OCI-LY1 (cell line): ENCODE measurements at regions not wholly inside any gene's neighbourhood (a gene's known extent, or its start where the extent isn't known, plus 50 kb on each side); places are given as distances from the start of the nearest gene placed in this dataset.

Experiments used
- H2AFZ ChIP-seq: fragments of 200-600 bp; sonication (generic), shearing (Covaris generic); 2 replicates; pipeline ENCODE4 v1.6.0; 2014; ENCODE audit warnings: antibody characterized with exemption, mild to moderate bottlenecking, low read length
- H3F3A ChIP-seq: fragments of 200-600 bp; sonication (generic), shearing (Covaris generic); 2 replicates; pipeline ENCODE4 v1.6.0; 2014; ENCODE audit warnings: mild to moderate bottlenecking, antibody characterized with exemption, low read length, moderate library complexity; ENCODE audit not compliant: insufficient read depth
- H3K27ac ChIP-seq: fragments of 200-600 bp; sonication (generic); 2 replicates; pipeline ENCODE4 v1.5.1; 2014; ENCODE audit warnings: low read length, mixed run types, mild to moderate bottlenecking, low read depth; ENCODE audit not compliant: poor library complexity, severe bottlenecking
- H3K27me3 ChIP-seq: fragments of 200-600 bp; sonication (generic); 2 replicates; pipeline ENCODE4 v1.6.0; 2014; ENCODE audit warnings: antibody characterized with exemption, mild to moderate bottlenecking, low read length, moderate library complexity; ENCODE audit not compliant: insufficient read depth
- H3K36me3 ChIP-seq: fragments of 200-600 bp; sonication (generic); 2 replicates; pipeline ENCODE4 v1.6.1; 2014; ENCODE audit warnings: mild to moderate bottlenecking, antibody characterized with exemption, low read length, moderate library complexity, mixed read lengths; ENCODE audit not compliant: insufficient read depth
- H3K4me1 ChIP-seq: fragments of 200-600 bp; sonication (generic); 2 replicates; pipeline ENCODE4 v1.5.1; 2014; ENCODE audit warnings: mild to moderate bottlenecking, low read length, moderate library complexity; ENCODE audit not compliant: insufficient read depth, severe bottlenecking
- H3K4me2 ChIP-seq: fragments of 200-600 bp; sonication (generic), shearing (Covaris generic); 2 replicates; pipeline ENCODE4 v1.6.1; 2014; ENCODE audit warnings: low read length
- H3K4me3 ChIP-seq: fragments of 200-600 bp; sonication (generic); 2 replicates; pipeline ENCODE4 v1.5.1; 2014; ENCODE audit warnings: low read length, low read depth, mild to moderate bottlenecking, mixed read lengths; ENCODE audit not compliant: poor library complexity, severe bottlenecking
- H3K79me2 ChIP-seq: fragments of 200-600 bp; shearing (Covaris generic); 2 replicates; pipeline ENCODE4 v1.6.1; 2016; ENCODE audit warnings: mixed run types, low read length, mixed read lengths; ENCODE audit not compliant: insufficient read depth
- H3K9ac ChIP-seq: fragments of 200-600 bp; sonication (generic), shearing (Covaris generic); 2 replicates; pipeline ENCODE4 v1.6.1; 2014; ENCODE audit warnings: mild to moderate bottlenecking, low read length, mixed read lengths
- H3K9me2 ChIP-seq: fragments of 200-600 bp; sonication (generic), shearing (Covaris generic); 2 replicates; pipeline ENCODE4 v1.6.1; 2014; ENCODE audit warnings: low read depth, mild to moderate bottlenecking, low read length, mixed read lengths
- H3K9me3 ChIP-seq: fragments of 200-600 bp; shearing (Covaris generic); 2 replicates; pipeline ENCODE4 v1.6.1; 2014; ENCODE audit warnings: low read length, mixed read lengths
- H4K20me1 ChIP-seq: fragments of 200-600 bp; sonication (generic), shearing (Covaris generic); 2 replicates; pipeline ENCODE4 v1.6.0; 2016; ENCODE audit warnings: mild to moderate bottlenecking, low read length; ENCODE audit not compliant: insufficient read depth
- CTCF ChIP-seq: fragments of 200-600 bp; sonication (generic), shearing (Covaris generic); IDR thresholded peaks from 2 replicates; pipeline ENCODE4 v1.5.1; 2017; ENCODE audit warnings: mild to moderate bottlenecking, antibody characterized with exemption, low read length, moderate library complexity, mixed read lengths
- EZH2 ChIP-seq: fragments of 200-600 bp; sonication (generic), shearing (Covaris generic); IDR thresholded peaks from 2 replicates; pipeline ENCODE4 v1.8.0; 2017; ENCODE audit warnings: borderline replicate concordance, mixed run types, mild to moderate bottlenecking, antibody characterized with exemption, low read length, moderate library complexity, mixed read lengths

- Histone ChIP-seq H3K36me3 (no peaks in the 10 kb centered on the region), H3F3A (no peaks in the 10 kb centered on the region), H3K4me1 (no peaks in the 10 kb centered on the region), H3K27ac (no peak overlapping the region), H3K9me3 (no peaks in the 10 kb centered on the region), H4K20me1 (no peaks in the 10 kb centered on the region), H3K9me2 (no peaks in the 10 kb centered on the region), H3K4me2 (no peak overlapping the region), H3K4me3 (no peak overlapping the region), H3K27me3 (no peaks in the 10 kb centered on the region), H2AFZ (no peak overlapping the region), H3K9ac (no peak overlapping the region), H3K79me2 (no peaks in the 10 kb centered on the region)
- no peak for TF ChIP-seq CTCF
Observed at GRCh38 chr3:81270603-81271379, 490.7 kb downstream of the GBE1 start.

GRCh38 chr3:81268526-81268925 lies 492.9 kb downstream of the GBE1 start:
- Histone ChIP-seq H3F3A (no peaks in the 10 kb centered on the region), H3K36me3 (no peaks in the 10 kb centered on the region), H2AFZ (no peak overlapping the region), H3K4me2 (no peak overlapping the region), H3K4me1 (no peaks in the 10 kb centered on the region), H3K4me3 (no peak overlapping the region), H3K9me2 (no peaks in the 10 kb centered on the region), H3K27me3 (no peaks in the 10 kb centered on the region), H3K9ac (no peak overlapping the region), H3K9me3 (no peaks in the 10 kb centered on the region), H3K27ac (no peak overlapping the region), H3K79me2 (no peaks in the 10 kb centered on the region), H4K20me1 (no peaks in the 10 kb centered on the region)
- TF ChIP-seq CTCF (no peak), EZH2 (no peak)

GRCh38 chr3:81261996-81262395 lies 499.4 kb downstream of the GBE1 start:
- H3K9ac ChIP-seq, result no peak overlapping the region
- no peak overlapping the region for H3K27ac ChIP-seq
- no peak overlapping the region for H3K4me2 ChIP-seq
- H3K9me2 ChIP-seq, result no peaks in the 10 kb centered on the region
- H3F3A ChIP-seq, result no peaks in the 10 kb centered on the region
- no peaks in the 10 kb centered on the region for H3K9me3 ChIP-seq
- no peaks in the 10 kb centered on the region for H3K4me1 ChIP-seq
- H4K20me1 ChIP-seq, result no peaks in the 10 kb centered on the region
- H3K4me3 ChIP-seq, result no peak overlapping the region
- no peaks in the 10 kb centered on the region for H3K27me3 ChIP-seq
- no peak overlapping the region for H2AFZ ChIP-seq
- no peaks in the 10 kb centered on the region for H3K36me3 ChIP-seq
- no peak for TF ChIP-seq CTCF
- no peak for TF ChIP-seq EZH2
- no peaks in the 10 kb centered on the region for H3K79me2 ChIP-seq
